ENCODE measurements at regions not wholly inside any gene's neighbourhood (a gene's known extent, or its start where the extent isn't known, plus 50 kb on each side); places are given as distances from the start of the nearest gene placed in this dataset.
"Not testable (repeated sequence)": the region's sequence is repeated elsewhere in the genome, so short reads cannot be mapped to it uniquely, and the experiment has no call there.

DNA sequence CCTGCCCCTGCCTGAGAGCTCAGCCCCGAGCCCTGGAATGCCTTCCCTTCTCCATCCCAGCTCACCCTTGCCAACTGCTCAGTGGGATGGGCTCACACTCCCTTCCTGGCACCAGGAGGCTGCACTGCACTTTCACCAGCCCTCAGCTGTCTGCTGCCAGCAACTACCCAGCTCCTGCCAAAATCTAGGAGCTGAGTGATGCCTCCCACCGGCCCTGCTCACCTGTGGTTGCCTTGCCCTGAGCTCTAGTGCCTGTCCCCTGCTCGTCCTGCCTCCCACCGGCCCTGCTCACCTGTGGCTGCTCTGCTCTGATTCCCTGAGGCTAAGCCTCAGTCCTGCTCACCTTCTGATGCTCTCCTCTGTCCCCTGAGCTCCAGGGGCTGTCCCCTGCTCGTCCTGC, 119.8 kb downstream of the TMEM121 start:
- Histone ChIP-seq H3K4me3 (ENCODE audit: low read length in 2 of 2) (no peak overlapping the region), H3K27ac (ENCODE audit: low read depth in 2 of 2, low read length in 2 of 2) (no peak overlapping the region)

DNA sequence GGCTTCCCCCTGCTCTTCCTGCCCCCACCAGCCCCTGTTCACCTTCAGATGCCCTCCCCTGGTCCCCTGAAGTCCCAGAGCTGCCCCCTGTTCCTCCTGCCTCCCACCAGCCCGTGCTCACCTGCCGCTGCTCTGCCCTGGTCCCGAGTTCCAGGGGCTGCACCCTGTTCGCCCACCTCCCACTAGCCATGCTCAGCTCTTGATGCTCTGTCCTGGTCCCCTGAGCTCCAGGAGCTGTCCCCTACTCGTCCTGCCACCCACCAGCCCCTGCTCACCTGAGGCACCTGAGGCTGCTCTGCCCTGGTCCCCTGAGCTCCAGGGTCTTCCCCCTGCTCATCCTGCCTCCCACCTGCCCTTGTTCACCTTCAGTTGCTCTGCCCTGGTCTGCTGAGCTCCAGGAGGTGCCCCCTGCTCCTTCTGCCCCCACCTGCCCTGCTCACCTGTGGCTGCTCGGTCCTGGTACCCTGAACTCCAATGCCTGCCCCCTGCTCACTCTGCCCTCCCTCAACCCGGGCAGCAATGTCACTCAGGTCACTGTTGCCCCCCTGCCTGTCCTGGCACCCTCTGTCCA, 120.4 kb downstream of the TMEM121 start:
- not testable (repeated sequence) for H3K9ac ChIP-seq (ENCODE audit: low read depth in 1 of 2, low read length in 2 of 2); H3K27me3 ChIP-seq (ENCODE audit: control insufficient read depth in 2 of 2, insufficient read depth in 2 of 2, low read length in 2 of 2); H3K9me3 ChIP-seq (ENCODE audit: control insufficient read depth in 2 of 2, low read length in 2 of 2); H3K27ac ChIP-seq (ENCODE audit: low read depth in 2 of 2, low read length in 2 of 2); H3K4me3 ChIP-seq (ENCODE audit: low read length in 2 of 2); H3K4me1 ChIP-seq (ENCODE audit: control insufficient read depth in 2 of 2, insufficient read depth in 2 of 2, low read length in 2 of 2); H3K36me3 ChIP-seq (ENCODE audit: control insufficient read depth in 2 of 2, insufficient read depth in 2 of 2, low read length in 2 of 2)

More for the DNA sequence above, 119.8 kb downstream of the TMEM121 start:
- H3K36me3 ChIP-seq (ENCODE audit: control insufficient read depth in 2 of 2, insufficient read depth in 2 of 2, low read length in 2 of 2), result no peaks in the 10 kb centered on the region
- H3K9ac ChIP-seq (ENCODE audit: low read depth in 1 of 2, low read length in 2 of 2), result no peak overlapping the region
- no peaks in the 10 kb centered on the region for H3K4me1 ChIP-seq (ENCODE audit: control insufficient read depth in 2 of 2, insufficient read depth in 2 of 2, low read length in 2 of 2)
- no peaks in the 10 kb centered on the region for H3K9me3 ChIP-seq (ENCODE audit: control insufficient read depth in 2 of 2, low read length in 2 of 2)
- no peaks in the 10 kb centered on the region for H3K27me3 ChIP-seq (ENCODE audit: control insufficient read depth in 2 of 2, insufficient read depth in 2 of 2, low read length in 2 of 2)

DNA sequence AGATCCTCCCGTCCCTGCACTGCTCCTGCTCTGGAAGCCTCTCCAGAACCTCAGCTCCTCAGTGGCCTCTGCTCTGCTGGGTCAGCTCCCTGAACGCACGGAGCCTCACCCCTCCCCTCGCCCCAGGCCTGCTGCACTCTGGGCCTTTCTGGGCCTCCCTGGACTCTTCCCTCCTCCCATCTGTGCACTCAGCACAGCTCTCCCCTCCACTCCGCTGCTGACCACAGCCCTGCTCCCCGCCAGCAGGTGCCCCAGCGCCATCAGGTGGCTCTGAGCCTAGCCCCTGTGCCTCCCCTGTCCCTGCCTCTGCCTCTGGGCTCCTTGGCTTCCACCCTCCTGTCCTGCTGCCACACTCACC, 121.0 kb downstream of the TMEM121 start:
- H3K9ac ChIP-seq (ENCODE audit: low read depth in 1 of 2, low read length in 2 of 2); H3K9me3 ChIP-seq (ENCODE audit: control insufficient read depth in 2 of 2, low read length in 2 of 2); H3K4me3 ChIP-seq (ENCODE audit: low read length in 2 of 2): not testable (repeated sequence)

DNA sequence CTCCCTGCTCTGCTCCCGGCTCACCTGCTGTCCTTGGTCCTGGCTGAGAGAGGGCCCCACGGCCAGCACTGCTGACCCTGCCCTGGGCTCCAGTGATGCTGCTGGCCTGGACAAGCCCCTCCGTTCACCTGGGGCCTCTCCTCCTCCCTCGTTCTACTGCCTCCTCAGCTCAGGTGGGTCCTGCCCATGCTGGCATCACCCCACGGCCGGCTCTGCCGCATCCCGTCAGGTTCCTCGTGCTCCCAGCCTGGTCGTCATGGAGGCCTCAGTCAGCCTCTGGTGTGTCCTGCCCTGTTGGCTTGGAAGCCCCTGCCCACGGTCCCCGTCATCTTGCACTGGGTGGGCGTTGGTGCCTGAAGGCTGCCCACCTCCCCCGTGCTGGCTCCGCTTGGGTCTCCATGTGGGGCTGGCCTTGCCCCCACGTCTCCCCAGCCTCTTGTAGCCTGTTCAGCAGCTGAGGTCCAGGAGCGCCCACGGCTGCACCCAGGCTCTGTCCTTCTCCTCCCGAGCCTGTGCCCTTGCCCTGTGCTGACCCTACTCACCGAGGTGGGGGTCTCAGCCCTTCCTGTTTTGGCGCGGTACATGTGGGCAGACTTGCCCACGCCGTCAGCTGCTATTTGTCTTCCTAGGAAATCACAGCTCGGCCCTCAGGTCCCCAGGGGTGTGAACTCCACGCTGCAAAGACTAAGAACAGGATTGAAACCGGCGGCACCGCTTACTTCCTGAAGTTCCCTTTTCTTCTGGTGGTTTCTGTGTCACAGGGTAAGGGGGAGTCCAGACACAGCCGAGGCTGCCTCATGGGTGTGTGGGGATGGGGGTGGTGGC, 121.6 kb downstream of the TMEM121 start:
- Histone ChIP-seq H3K9me3 (ENCODE audit: control insufficient read depth in 2 of 2, low read length in 2 of 2) (no peaks in the 10 kb centered on the region), H3K9ac (ENCODE audit: low read depth in 1 of 2, low read length in 2 of 2) (no peak overlapping the region), H3K27ac (ENCODE audit: low read depth in 2 of 2, low read length in 2 of 2) (no peak overlapping the region), H3K27me3 (ENCODE audit: control insufficient read depth in 2 of 2, insufficient read depth in 2 of 2, low read length in 2 of 2) (no peaks in the 10 kb centered on the region), H3K4me1 (ENCODE audit: control insufficient read depth in 2 of 2, insufficient read depth in 2 of 2, low read length in 2 of 2) (no peaks in the 10 kb centered on the region), H3K36me3 (ENCODE audit: control insufficient read depth in 2 of 2, insufficient read depth in 2 of 2, low read length in 2 of 2) (no peaks in the 10 kb centered on the region), H3K4me3 (ENCODE audit: low read length in 2 of 2) (no peak overlapping the region)

More for the DNA sequence above, 121.0 kb downstream of the TMEM121 start:
- H3K27ac ChIP-seq (ENCODE audit: low read depth in 2 of 2, low read length in 2 of 2); H3K27me3 ChIP-seq (ENCODE audit: control insufficient read depth in 2 of 2, insufficient read depth in 2 of 2, low read length in 2 of 2); H3K36me3 ChIP-seq (ENCODE audit: control insufficient read depth in 2 of 2, insufficient read depth in 2 of 2, low read length in 2 of 2); H3K4me1 ChIP-seq (ENCODE audit: control insufficient read depth in 2 of 2, insufficient read depth in 2 of 2, low read length in 2 of 2): not testable (repeated sequence)

DNA sequence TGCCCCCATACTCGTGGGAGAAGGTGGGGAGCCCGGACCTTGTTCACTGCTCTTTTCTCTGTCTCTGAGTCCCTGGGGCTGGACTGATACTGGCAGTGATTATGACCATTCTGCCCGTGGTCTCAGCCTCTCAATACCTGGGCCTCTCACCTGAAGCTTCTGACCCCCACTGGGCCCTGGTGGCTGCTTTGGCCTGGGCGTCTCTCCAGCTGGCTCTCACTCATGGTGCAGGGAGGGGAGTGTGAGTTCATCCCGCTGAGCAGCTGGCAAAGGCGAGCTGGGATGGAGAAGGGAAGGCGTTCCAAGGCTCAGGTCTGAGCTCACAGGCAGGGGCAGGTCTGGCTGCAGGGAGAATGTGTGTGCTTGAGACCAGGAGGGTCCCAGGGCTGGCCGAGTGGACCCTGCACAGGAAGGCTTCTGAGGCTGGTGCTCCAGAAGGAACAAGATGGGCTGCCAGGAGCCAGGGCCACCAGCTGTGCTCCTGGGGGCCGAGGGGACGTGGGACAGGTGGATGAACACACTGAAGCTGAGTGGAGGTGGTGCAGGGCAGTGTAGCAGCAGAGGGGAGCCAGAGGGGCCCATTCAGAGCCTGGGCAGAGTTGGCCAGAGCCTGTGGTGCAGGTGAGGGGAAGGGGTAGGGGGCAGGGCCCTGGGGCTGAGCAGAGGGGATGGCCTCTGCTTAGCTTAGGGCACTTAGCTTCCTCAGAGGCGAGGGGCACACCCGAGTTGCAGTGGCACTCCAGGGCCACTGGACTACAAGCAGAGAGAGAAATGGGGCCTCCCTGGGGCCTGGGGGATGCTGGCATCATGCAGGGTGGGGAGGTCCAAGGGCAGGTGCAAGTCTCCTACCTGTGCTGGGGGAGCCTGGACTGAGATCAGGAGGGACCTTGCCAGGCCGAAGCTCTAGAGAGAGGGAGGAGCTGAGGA, 122.5 kb downstream of the TMEM121 start:
- H3K27ac ChIP-seq (ENCODE audit: low read depth in 2 of 2, low read length in 2 of 2); H3K27me3 ChIP-seq (ENCODE audit: control insufficient read depth in 2 of 2, insufficient read depth in 2 of 2, low read length in 2 of 2); H3K9ac ChIP-seq (ENCODE audit: low read depth in 1 of 2, low read length in 2 of 2); H3K9me3 ChIP-seq (ENCODE audit: control insufficient read depth in 2 of 2, low read length in 2 of 2); H3K4me1 ChIP-seq (ENCODE audit: control insufficient read depth in 2 of 2, insufficient read depth in 2 of 2, low read length in 2 of 2); H3K4me3 ChIP-seq (ENCODE audit: low read length in 2 of 2); H3K36me3 ChIP-seq (ENCODE audit: control insufficient read depth in 2 of 2, insufficient read depth in 2 of 2, low read length in 2 of 2): not testable (repeated sequence)

DNA sequence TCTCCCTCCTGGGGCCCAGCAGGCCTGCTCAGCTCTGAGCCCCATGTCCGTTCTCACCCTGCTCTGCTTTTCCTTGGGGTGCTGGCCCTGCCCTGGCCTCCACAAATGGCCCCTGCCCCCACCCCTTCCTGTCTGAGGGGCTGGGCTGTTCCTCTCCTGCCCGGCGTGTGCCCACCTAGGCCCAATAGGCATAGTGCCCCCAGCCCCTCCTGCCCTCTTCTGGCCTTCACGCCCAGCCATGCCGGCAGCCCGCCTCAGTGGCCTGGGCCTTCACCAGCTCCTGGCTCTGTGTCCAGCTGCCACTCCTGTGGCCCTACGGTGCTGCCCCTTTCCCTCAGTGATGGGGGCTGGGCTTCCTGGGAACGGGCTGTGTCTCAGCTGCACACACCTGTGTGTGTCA, 125.9 kb downstream of the TMEM121 start:
- H3K27me3 ChIP-seq (ENCODE audit: control insufficient read depth in 2 of 2, insufficient read depth in 2 of 2, low read length in 2 of 2); H3K4me1 ChIP-seq (ENCODE audit: control insufficient read depth in 2 of 2, insufficient read depth in 2 of 2, low read length in 2 of 2); H3K27ac ChIP-seq (ENCODE audit: low read depth in 2 of 2, low read length in 2 of 2); H3K9me3 ChIP-seq (ENCODE audit: control insufficient read depth in 2 of 2, low read length in 2 of 2); H3K9ac ChIP-seq (ENCODE audit: low read depth in 1 of 2, low read length in 2 of 2); H3K36me3 ChIP-seq (ENCODE audit: control insufficient read depth in 2 of 2, insufficient read depth in 2 of 2, low read length in 2 of 2); H3K4me3 ChIP-seq (ENCODE audit: low read length in 2 of 2): not testable (repeated sequence)

DNA sequence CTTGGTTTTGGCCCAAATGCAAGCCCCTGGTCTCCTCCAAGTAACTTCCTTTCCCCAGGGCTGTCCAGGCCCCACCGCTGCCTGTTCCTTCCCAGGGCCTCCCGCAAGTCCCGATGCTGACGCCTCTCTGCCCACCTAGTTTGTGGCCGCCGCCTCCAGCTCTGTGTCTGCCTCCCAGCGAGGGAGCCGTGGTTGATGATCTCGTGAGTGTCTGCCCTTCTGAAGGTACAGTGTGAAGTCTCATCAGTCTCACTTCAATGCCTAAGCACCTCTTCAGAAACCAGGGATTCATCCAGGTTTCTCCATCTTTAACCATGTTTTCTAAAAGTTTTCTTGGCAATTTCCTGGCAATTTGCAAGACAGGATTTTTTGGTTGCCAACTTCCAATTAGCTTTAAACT, 127.5 kb downstream of the TMEM121 start:
- not testable (repeated sequence) for H3K27me3 ChIP-seq (ENCODE audit: control insufficient read depth in 2 of 2, insufficient read depth in 2 of 2, low read length in 2 of 2); H3K4me3 ChIP-seq (ENCODE audit: low read length in 2 of 2); H3K9me3 ChIP-seq (ENCODE audit: control insufficient read depth in 2 of 2, low read length in 2 of 2); H3K4me1 ChIP-seq (ENCODE audit: control insufficient read depth in 2 of 2, insufficient read depth in 2 of 2, low read length in 2 of 2); H3K36me3 ChIP-seq (ENCODE audit: control insufficient read depth in 2 of 2, insufficient read depth in 2 of 2, low read length in 2 of 2); H3K9ac ChIP-seq (ENCODE audit: low read depth in 1 of 2, low read length in 2 of 2); H3K27ac ChIP-seq (ENCODE audit: low read depth in 2 of 2, low read length in 2 of 2)

DNA sequence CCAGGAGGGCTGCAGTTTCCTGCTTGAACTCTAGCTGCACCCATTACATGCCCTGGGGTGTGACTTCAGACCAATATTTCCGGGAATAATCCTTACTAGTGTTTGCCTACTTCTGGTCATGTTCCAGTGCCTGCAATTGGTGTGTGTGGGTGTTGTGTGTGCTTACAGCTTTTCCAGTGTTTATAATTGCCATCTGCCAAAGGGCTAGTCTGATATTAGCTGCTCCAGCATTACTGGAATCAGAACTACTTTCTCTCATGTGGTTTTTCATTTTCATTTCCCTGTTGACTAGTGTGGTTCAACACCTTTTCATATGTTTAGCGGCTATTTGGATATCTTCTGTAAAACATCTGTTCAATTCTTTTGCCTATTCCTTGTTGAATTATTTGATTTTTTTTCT, 132.9 kb downstream of the TMEM121 start:
- H3K9ac ChIP-seq (ENCODE audit: low read depth in 1 of 2, low read length in 2 of 2); H3K36me3 ChIP-seq (ENCODE audit: control insufficient read depth in 2 of 2, insufficient read depth in 2 of 2, low read length in 2 of 2); H3K9me3 ChIP-seq (ENCODE audit: control insufficient read depth in 2 of 2, low read length in 2 of 2); H3K27me3 ChIP-seq (ENCODE audit: control insufficient read depth in 2 of 2, insufficient read depth in 2 of 2, low read length in 2 of 2); H3K4me3 ChIP-seq (ENCODE audit: low read length in 2 of 2); H3K27ac ChIP-seq (ENCODE audit: low read depth in 2 of 2, low read length in 2 of 2); H3K4me1 ChIP-seq (ENCODE audit: control insufficient read depth in 2 of 2, insufficient read depth in 2 of 2, low read length in 2 of 2): not testable (repeated sequence)

DNA sequence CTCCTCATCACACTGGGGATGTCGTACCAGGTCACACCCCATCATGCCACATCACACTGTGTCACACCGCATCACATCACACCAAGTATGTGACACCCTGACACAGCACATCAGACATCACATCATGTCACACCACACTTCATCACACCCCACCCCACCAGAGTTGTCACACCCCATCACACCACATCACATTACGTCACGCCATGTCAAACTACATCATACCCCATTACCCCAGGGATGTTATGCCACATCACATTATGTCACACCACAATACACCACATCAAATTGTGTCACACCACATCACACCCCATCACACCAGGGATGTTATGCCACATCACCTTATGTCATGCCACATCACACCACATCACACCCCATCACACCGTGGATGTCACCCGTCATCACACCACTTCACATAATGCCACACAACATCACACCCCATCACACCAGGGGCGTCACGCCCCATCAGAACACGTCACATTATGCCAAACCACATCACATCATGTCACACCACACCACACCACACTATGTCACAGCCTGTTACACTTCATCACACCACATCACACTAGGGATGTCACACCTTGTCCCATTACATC, 133.6 kb downstream of the TMEM121 start:
- Histone ChIP-seq H3K27me3 (ENCODE audit: control insufficient read depth in 2 of 2, insufficient read depth in 2 of 2, low read length in 2 of 2) (no peaks in the 10 kb centered on the region), H3K9ac (ENCODE audit: low read depth in 1 of 2, low read length in 2 of 2) (no peak overlapping the region), H3K9me3 (ENCODE audit: control insufficient read depth in 2 of 2, low read length in 2 of 2) (no peaks in the 10 kb centered on the region), H3K4me3 (ENCODE audit: low read length in 2 of 2) (no peak overlapping the region), H3K4me1 (ENCODE audit: control insufficient read depth in 2 of 2, insufficient read depth in 2 of 2, low read length in 2 of 2) (no peaks in the 10 kb centered on the region), H3K36me3 (ENCODE audit: control insufficient read depth in 2 of 2, insufficient read depth in 2 of 2, low read length in 2 of 2) (no peaks in the 10 kb centered on the region), H3K27ac (ENCODE audit: low read depth in 2 of 2, low read length in 2 of 2) (no peak overlapping the region)
